ENCODE measurements at regions not wholly inside any gene's neighbourhood (a gene's known extent, or its start where the extent isn't known, plus 50 kb on each side); places are given as distances from the start of the nearest gene placed in this dataset.
"Not testable (repeated sequence)": the region's sequence is repeated elsewhere in the genome, so short reads cannot be mapped to it uniquely, and the experiment has no call there.

DNA sequence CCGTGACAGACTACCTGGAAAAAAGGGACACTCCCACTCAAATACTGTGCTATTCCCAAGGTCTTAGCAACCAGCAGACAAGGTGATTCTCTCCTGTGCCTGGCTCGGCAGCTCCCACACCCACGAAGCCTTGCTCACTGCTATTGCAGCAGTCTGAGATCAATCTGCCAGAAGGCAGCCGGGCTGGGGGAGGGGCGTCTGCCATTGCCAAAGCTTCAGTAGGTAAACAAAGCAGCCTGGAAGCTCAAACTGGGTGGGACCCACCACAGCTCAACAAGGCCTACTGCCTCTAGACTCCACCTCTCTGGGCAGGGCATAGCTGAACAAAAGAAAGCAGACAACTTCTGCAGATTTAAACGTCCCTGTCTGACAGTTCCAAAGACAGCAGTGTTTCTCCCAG lies 128.4 kb upstream of the SETMAR start:
- no peak overlapping the region for H3K27ac Mint-ChIP-seq
- H3K9me3 Mint-ChIP-seq: peaks cover 0 to 5% (median 4%) of the 10 kb centered on the region in 3 donors
- peaks cover 0 to 2% (median 0%) of the 10 kb centered on the region in 3 donors for H3K4me1 Mint-ChIP-seq
- H3K4me3 Mint-ChIP-seq: peak overlapping the region in 1 of 4 donors; percentile 2
- H3K27me3 Mint-ChIP-seq: no peaks in the 10 kb centered on the region
- H3K36me3 Mint-ChIP-seq: peaks cover 8% of the 10 kb centered on the region

DNA sequence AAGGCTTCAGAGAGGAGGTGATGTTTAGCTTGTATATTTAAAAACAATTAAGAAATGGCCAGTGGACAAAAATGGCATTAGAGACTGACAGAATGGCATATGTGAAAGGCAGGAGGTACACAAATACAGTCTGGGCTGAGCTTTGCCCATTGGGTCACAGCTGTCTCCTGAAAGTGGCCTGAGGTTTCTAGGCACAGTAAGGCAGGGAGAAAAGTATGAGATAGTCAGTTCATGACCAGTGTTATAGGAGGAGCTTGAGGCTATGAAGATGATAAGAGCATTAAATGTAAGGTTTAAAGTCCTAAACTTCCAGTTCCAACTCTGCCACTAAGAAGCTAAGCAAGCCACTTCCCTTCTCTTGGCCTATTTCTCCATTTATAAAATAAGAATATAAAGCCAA lies 111.2 kb upstream of the SETMAR start:
- Mint-ChIP-seq H3K4me1 (no peaks in the 10 kb centered on the region), H3K27me3 (no peaks in the 10 kb centered on the region), H3K4me3 (no peak overlapping the region), H3K36me3 (peaks cover 2% of the 10 kb centered on the region), H3K9me3 (peaks cover 0 to 6% (median 4%) of the 10 kb centered on the region in 3 donors), H3K27ac (no peak overlapping the region)

DNA sequence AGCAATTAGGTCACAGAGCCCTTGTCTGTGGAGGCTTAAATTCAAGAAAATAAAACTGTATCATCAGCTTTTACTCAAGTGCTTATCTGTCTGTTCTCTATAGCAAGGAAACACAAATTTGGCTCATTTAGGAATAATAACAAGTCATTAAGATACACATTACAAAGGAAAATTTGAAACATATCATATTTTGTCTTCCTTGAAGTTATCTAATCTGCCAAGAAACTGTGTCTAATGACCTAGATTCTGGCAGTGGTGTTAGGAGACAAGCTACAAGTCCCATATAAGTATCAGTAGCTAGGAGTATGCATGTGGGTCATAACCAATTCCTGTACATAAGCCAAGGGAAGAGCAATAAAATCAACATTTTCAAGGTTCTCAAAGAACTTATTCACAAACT lies 108.2 kb upstream of the SETMAR start:
- Mint-ChIP-seq H3K27ac (no peak overlapping the region), H3K4me3 (no peak overlapping the region), H3K4me1 (no peaks in the 10 kb centered on the region), H3K27me3 (no peaks in the 10 kb centered on the region), H3K36me3 (peaks cover 2% of the 10 kb centered on the region), H3K9me3 (peaks cover 0 to 4% (median 0%) of the 10 kb centered on the region in 3 donors)

DNA sequence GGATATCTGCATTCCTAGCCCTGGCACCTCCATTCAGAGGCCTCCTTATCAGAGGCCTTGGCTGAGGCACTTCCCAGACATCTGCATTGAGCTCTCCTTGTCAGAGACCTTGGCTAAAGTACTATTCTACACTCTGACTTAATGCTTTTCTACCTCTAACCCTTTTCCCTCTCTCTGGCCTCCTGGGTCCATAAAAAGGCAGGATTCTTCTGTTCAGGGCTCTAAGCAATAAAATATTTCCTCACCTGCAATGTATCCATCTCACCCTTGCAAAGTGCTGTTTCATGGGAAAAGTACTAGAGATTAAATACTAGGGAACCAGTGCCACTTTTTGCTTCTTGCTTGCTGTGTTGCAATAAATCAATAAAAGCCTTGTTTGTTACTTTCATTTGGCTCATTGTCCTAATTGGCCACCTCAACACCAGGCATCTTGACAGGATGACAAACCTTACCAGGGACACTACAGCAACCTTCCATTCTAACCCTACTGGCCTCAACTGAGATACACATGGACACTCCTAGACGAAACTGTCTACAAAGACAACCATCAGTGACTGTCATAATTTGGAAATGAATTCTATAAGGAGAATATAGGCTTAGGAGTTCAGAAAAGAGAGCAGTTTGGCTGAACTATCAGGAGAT lies 106.5 kb upstream of the SETMAR start:
- no peak overlapping the region for H3K27ac Mint-ChIP-seq
- peaks cover under 1 to 4% (median 3%) of the 10 kb centered on the region in 3 donors for H3K9me3 Mint-ChIP-seq
- no peaks in the 10 kb centered on the region for H3K4me1 Mint-ChIP-seq
- H3K27me3 Mint-ChIP-seq: no peaks in the 10 kb centered on the region
- peaks cover 2% of the 10 kb centered on the region for H3K36me3 Mint-ChIP-seq
- no peak overlapping the region for H3K4me3 Mint-ChIP-seq

DNA sequence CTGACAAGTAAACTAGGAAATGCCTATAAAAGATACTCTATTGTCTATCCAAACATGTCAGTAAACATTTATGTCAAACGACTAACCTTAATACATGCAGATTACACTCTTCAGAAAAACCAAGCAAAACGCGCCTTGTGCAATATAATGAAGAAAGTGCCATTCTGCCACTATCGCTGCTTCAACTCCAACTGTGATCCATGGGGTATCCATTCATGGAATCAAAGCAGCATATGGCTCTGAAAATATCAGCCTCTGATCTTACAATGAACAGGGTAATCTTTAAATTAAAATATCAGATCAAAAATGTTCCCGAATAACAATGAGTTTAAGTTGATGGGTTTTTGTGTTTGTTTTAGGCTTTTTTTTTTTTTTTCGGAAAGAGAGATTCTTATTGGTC lies 105.5 kb upstream of the SETMAR start:
- Mint-ChIP-seq H3K4me3 (no peak overlapping the region), H3K36me3 (peaks cover 2% of the 10 kb centered on the region), H3K27ac (no peak overlapping the region), H3K9me3 (peaks cover 0 to 3% (median 3%) of the 10 kb centered on the region in 3 donors), H3K27me3 (no peaks in the 10 kb centered on the region), H3K4me1 (no peaks in the 10 kb centered on the region)

DNA sequence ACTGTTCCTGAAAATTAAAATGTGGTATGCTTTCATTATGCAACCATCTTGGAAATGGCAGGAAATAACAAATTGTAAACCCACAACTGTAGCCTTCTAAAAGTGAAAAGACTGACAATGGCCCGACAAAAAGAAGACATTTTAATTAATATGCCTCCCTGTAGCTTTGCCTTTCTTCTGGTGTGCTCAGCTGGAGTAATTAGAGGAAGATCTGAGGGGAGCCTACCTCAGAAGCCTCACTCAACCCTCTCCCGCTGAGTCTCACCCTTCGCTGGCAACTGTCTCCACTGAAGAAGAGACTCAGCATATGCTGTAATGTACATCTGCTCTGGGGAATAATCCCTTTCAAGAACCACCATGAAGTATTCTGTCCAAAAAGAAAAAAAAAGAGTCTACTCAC lies 104.7 kb upstream of the SETMAR start:
- Mint-ChIP-seq H3K27me3 (no peaks in the 10 kb centered on the region), H3K4me3 (no peak overlapping the region), H3K27ac (no peak overlapping the region), H3K4me1 (no peaks in the 10 kb centered on the region), H3K36me3 (peaks cover 2% of the 10 kb centered on the region), H3K9me3 (peaks cover 0 to 6% (median 3%) of the 10 kb centered on the region in 3 donors)

DNA sequence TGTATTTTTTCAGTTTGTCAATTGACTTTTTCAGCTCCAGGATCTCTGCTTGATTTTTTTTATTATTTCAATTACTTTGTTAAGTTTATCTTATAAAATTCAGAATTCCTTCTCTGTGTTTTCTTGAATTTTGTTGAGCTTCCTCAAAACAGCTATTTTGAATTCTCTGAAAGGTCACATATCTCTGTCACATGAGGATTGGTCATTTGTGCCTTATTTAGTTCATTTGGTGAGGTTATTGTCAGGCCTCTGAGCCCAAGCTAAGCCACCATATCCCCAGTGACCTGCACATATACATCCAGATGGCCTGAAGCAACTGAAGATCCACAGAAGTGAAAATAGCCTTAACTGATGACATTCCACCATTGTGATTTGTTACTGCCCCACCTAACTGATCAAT lies 98.4 kb upstream of the SETMAR start:
- not testable (repeated sequence) for H3K4me1 Mint-ChIP-seq, H3K27me3 Mint-ChIP-seq, H3K36me3 Mint-ChIP-seq, H3K4me3 Mint-ChIP-seq
- H3K27ac Mint-ChIP-seq: peak overlapping the region in 1 of 3 donors; percentile 53
- peaks cover 0 to 12% (median 3%) of the 10 kb centered on the region in 3 donors for H3K9me3 Mint-ChIP-seq

DNA sequence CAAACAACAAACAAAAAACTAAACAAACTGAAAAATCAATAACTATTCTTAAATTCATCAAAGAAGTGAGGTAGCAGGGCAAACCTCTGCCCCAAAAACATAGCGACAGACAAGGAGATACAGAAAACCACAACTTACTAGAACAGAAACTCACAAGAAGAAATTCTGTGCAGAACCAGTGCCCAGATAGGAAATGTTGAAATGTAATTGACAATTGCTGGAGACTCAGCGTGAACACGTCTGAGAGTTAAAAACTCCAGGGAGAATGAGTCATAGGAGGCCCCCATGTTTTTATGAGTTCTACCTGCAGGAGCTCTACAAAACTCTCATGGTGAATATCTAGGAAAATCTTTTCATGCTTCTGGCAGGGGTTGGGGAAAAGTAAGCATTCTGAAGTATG lies 95.5 kb upstream of the SETMAR start:
- peaks cover 3% of the 10 kb centered on the region for H3K27me3 Mint-ChIP-seq
- no peaks in the 10 kb centered on the region for H3K36me3 Mint-ChIP-seq
- H3K27ac Mint-ChIP-seq: no peak overlapping the region
- peaks cover 0 to 2% (median 0%) of the 10 kb centered on the region in 3 donors for H3K4me1 Mint-ChIP-seq
- peaks cover 0 to 11% (median 2%) of the 10 kb centered on the region in 3 donors for H3K9me3 Mint-ChIP-seq
- no peak overlapping the region for H3K4me3 Mint-ChIP-seq

DNA sequence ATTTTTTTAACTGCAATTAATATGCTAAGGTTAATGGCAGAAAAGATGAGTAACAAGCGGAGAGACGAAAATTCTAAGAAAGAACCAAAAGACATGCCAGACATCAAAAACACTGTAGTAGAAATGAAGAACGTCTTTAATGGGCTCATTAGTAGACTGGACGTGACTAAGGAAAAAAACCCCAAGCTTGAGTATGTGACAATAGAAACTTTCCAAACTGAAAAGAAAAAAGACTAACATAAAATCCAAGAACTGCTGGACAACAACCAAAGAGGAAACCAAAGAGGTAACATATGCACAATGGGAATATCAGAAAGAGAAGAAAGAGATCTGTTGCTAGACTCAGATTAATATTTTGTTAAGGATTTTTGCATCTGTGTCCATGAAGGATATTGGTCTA lies 94.6 kb upstream of the SETMAR start:
- H3K9me3 Mint-ChIP-seq: peaks cover 0 to 8% (median 8%) of the 10 kb centered on the region in 3 donors
- no peak overlapping the region for H3K27ac Mint-ChIP-seq
- H3K36me3 Mint-ChIP-seq: no peaks in the 10 kb centered on the region
- H3K4me3 Mint-ChIP-seq: no peak overlapping the region
- H3K27me3 Mint-ChIP-seq: peaks cover 3% of the 10 kb centered on the region
- peaks cover 0 to 2% (median 0%) of the 10 kb centered on the region in 3 donors for H3K4me1 Mint-ChIP-seq

DNA sequence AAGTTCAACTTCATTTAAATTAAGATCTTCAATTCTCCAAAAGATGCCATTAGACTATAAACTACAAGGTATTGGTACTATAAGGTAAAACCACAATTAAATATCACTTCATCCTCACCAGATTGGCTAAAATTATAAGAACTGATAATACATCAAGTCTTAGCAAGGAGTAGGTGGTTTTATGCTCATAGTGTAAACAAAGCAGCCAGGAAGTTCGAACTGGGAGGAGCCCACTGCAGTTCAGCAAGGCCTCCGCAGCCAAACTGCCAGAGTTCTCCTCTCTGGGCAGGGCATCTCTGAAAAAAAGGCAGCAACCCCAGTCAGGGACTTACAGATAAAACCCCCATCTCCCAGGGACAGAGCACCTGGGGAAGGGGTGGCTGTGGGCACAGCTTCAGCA lies 91.6 kb upstream of the SETMAR start:
- no peaks in the 10 kb centered on the region for H3K4me1 Mint-ChIP-seq
- H3K9me3 Mint-ChIP-seq: peaks cover 4 to 11% (median 10%) of the 10 kb centered on the region in 3 donors
- no peak overlapping the region for H3K4me3 Mint-ChIP-seq
- H3K27ac Mint-ChIP-seq: no peak overlapping the region
- H3K27me3 Mint-ChIP-seq: peaks cover 3% of the 10 kb centered on the region
- H3K36me3 Mint-ChIP-seq: peaks cover 6% of the 10 kb centered on the region

DNA sequence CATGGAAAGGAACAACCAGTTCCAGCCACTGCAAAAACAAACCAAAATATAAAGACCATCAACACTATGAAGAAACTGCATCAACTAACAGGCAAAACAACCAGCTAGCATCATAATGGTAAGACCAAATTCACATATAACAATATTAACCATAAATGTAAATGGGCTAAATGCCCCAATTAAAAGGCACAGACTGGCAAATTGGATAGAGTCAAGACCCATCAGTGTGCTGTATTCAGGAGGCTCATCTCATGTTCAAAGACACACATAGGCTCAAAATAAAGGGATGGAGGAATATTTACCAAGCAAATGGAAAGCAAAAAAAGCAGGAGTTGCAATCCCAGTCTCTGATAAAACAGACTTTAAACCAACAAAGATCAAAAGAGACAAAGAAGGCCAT lies 89.7 kb upstream of the SETMAR start:
- not testable (repeated sequence) for H3K36me3 Mint-ChIP-seq, H3K27ac Mint-ChIP-seq, H3K4me1 Mint-ChIP-seq, H3K27me3 Mint-ChIP-seq, H3K4me3 Mint-ChIP-seq
- peaks cover 6 to 11% (median 10%) of the 10 kb centered on the region in 3 donors for H3K9me3 Mint-ChIP-seq

DNA sequence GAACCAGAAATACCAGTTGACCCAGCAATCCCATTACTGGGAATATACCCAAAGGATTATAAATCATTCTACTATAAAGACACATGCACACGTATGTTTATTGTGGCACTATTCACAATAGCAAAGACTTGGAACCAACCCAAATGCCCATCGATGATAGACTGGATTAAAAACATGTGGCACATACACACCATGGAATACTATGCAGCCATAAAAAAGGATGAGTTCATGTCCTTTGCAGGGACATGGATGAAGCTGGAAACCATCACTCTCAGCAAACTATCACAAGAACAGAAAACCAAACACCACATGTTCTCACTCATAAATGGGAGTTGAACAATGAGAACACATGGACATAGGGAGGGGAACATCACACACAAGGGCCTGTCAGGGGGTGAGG lies 86.2 kb upstream of the SETMAR start:
- peaks cover 6 to 11% (median 10%) of the 10 kb centered on the region in 3 donors for H3K9me3 Mint-ChIP-seq

DNA sequence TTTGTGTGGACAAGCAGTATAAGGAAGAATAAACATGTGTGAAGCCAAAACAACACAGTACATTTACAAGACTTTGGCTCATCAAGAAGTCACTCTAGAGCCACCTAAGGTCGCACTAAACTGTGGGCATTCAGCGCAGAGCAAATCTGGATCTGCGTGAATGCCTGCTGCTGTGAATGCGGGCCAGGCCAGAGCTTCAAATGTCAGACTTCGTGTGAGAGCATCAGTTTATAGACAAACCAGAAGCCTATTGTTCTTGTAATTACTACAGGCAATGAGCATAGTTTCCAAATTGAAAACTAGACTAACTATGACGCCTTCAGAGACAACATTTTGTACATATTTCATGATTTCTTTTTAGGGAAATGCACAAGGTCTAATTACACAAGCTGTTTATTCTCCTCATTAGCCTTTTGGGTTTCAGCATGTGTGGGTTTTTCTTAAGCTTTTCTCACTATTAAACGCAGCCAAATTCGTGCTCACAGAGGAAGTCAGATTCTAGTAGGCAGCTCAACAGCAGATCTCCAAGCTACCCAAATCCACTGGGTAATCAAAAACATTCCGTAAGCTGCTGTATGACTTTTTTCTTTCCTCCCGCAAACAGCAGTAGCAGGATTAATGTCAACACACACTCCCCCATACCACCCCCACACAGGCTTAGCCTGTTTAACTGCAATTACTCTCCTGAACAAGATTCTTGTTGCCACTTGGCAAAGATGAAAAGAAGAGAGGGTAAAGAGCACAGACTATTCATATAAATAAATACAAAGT lies 84.5 kb upstream of the SETMAR start:
- peaks cover 6% of the 10 kb centered on the region for H3K36me3 Mint-ChIP-seq
- no peaks in the 10 kb centered on the region for H3K27me3 Mint-ChIP-seq
- peaks cover 2 to 9% (median 6%) of the 10 kb centered on the region in 3 donors for H3K9me3 Mint-ChIP-seq
- no peak overlapping the region for H3K4me3 Mint-ChIP-seq
- H3K4me1 Mint-ChIP-seq: peaks cover 10 to 17% (median 11%) of the 10 kb centered on the region in 3 donors
- H3K27ac Mint-ChIP-seq: no peak overlapping the region

More for the DNA sequence above, 86.2 kb upstream of the SETMAR start:
- not testable (repeated sequence) for H3K27ac Mint-ChIP-seq, H3K4me3 Mint-ChIP-seq, H3K36me3 Mint-ChIP-seq, H3K27me3 Mint-ChIP-seq
- H3K4me1 Mint-ChIP-seq: peaks cover 10 to 12% (median 11%) of the 10 kb centered on the region in 3 donors

DNA sequence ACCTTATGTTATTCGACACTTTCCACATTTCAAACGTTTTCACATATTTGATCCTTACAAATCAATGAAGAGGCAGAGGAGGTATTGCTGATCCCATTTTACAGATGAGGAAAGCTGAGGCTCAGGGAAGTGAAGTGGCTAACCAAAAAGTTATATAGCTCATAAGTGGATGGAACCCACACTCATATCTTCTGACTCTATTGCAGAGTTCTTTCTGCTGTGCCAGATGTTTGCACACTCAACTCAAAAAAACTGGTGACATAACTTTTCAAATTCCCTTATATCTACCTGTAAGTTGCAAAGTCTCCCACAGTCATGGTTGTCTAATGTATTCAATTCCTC lies 84.0 kb upstream of the SETMAR start:
- Mint-ChIP-seq H3K36me3 (peaks cover 2% of the 10 kb centered on the region), H3K9me3 (peaks cover 2 to 6% (median 5%) of the 10 kb centered on the region in 3 donors), H3K27ac (no peak overlapping the region), H3K27me3 (no peaks in the 10 kb centered on the region), H3K4me1 (peaks cover 10 to 17% (median 11%) of the 10 kb centered on the region in 3 donors), H3K4me3 (no peak overlapping the region)

DNA sequence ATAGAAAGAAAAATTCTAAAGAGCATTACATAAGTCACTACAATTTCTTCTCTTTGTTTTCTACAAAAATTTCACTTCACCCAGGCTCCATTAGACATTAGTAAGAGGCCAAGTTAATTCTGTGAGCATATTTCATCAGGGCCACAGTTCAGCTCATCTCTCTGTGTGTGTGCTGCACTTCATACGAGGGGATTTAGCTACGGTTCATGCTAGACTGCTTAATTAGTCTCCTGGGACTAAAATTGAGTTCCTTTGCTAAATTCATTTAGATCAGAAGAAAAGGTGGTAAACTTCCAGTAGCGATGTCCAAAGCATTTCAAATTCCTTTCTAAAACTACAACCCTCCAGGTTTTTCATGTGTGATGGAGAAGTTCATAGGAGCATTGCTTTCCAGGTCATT lies 83.1 kb upstream of the SETMAR start:
- Mint-ChIP-seq H3K36me3 (peaks cover 1% of the 10 kb centered on the region), H3K4me1 (peaks cover 10 to 17% (median 11%) of the 10 kb centered on the region in 3 donors), H3K27me3 (no peaks in the 10 kb centered on the region), H3K9me3 (peaks cover 2 to 6% (median 3%) of the 10 kb centered on the region in 3 donors), H3K27ac (no peak overlapping the region), H3K4me3 (peak overlapping the region in 1 of 4 donors; percentile 61)

Measured in IgD-negative memory B cell (primary cell).